RWPE1 (cell line): ENCODE measurements at regions not wholly inside any gene's neighbourhood (a gene's known extent, or its start where the extent isn't known, plus 50 kb on each side); places are given as distances from the start of the nearest gene placed in this dataset.

Experiments
- CTCF ChIA-PET: fragments of 350-600 bp; sonication (Branson Sonifier 250); formaldehyde crosslinking; extraction: SDS; loops from one replicate; lab custom pipeline; 2021; lab: Yijun Ruan, JAX
- POLR2A ChIA-PET: fragments of 400-600 bp; formaldehyde crosslinking; extraction: SDS; loops from one replicate; lab custom pipeline; 2020; ENCODE audit warnings: antibody characterized with exemption; ENCODE audit not compliant: low non-redundant PET; lab: Yijun Ruan, JAX
- DNase-seq: peaks from one replicate; pipeline ENCODE4 v3.0.0; 2012; ENCODE audit warnings: low spot score
- H3K27ac ChIP-seq: fragments of 450-650 bp; 2 replicates; pipeline ENCODE4 v1.5.1; 2017
- TF ChIP-seq, protein P1 (sequence below): fragments of 450-650 bp; conservative IDR thresholded peaks from 2 replicates; pipeline ENCODE4 v1.5.1; 2017; ENCODE audit warnings: low read depth, mild to moderate bottlenecking

GRCh38 chr20:48177058-48177457 lies 391.8 kb upstream of the SULF2 start:
- CTCF ChIA-PET: interaction anchor here (0.6 to 0.9 kb wide), 2 partner anchors 8 to 126 kb away, joined by 4 read pairs; no protein-coding TSS in a partner anchor
- TF ChIP-seq, protein P1, sequence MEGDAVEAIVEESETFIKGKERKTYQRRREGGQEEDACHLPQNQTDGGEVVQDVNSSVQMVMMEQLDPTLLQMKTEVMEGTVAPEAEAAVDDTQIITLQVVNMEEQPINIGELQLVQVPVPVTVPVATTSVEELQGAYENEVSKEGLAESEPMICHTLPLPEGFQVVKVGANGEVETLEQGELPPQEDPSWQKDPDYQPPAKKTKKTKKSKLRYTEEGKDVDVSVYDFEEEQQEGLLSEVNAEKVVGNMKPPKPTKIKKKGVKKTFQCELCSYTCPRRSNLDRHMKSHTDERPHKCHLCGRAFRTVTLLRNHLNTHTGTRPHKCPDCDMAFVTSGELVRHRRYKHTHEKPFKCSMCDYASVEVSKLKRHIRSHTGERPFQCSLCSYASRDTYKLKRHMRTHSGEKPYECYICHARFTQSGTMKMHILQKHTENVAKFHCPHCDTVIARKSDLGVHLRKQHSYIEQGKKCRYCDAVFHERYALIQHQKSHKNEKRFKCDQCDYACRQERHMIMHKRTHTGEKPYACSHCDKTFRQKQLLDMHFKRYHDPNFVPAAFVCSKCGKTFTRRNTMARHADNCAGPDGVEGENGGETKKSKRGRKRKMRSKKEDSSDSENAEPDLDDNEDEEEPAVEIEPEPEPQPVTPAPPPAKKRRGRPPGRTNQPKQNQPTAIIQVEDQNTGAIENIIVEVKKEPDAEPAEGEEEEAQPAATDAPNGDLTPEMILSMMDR: no peak
- POLR2A ChIA-PET: no interaction called here
- no peak for DNase-seq
- no peak overlapping the region for H3K27ac ChIP-seq

- no peak overlapping the region for H3K27ac ChIP-seq
- CTCF ChIA-PET: interaction anchor here (0.6 to 0.9 kb wide), 4 partner anchors 9 to 500 kb away, joined by 3 to 4 read pairs (median 4); no protein-coding TSS in a partner anchor
- TF ChIP-seq, protein P1: no peak
- POLR2A ChIA-PET: no interaction called here
- no peak for DNase-seq
Observed at GRCh38 chr20:48176139-48176538, 390.9 kb upstream of the SULF2 start.

GRCh38 chr20:48175261-48175660 lies 390.0 kb upstream of the SULF2 start:
- DNase-seq: no peak
- ChIA-PET POLR2A (no interaction called here), CTCF (interaction anchor here (0.6 kb wide), 1 partner anchor 501 kb away, joined by 3 read pairs; no protein-coding TSS in a partner anchor)
- no peak overlapping the region for H3K27ac ChIP-seq
- TF ChIP-seq, protein P1: no peak

GRCh38 chr20:48172357-48172702 lies 387.0 kb upstream of the SULF2 start:
- CTCF ChIA-PET: interaction anchor here (0.5 to 0.6 kb wide), 3 partner anchors 320 to 1474 kb away, joined by 3 to 6 read pairs (median 3); no protein-coding TSS in a partner anchor

GRCh38 chr20:48171626-48172356 lies 386.5 kb upstream of the SULF2 start:
- CTCF ChIA-PET: interaction anchor here (0.5 to 0.6 kb wide), 2 partner anchors 320 to 1473 kb away, joined by 3 to 6 read pairs; no protein-coding TSS in a partner anchor
- H3K27ac ChIP-seq: peak overlapping the region; percentile 58
- no peak for DNase-seq
- POLR2A ChIA-PET: no interaction called here
- TF ChIP-seq, protein P1: no peak

More at GRCh38 chr20:48172357-48172702, 387.0 kb upstream of the SULF2 start:
- H3K27ac ChIP-seq: peak overlapping the region; percentile 58; the same call in 1 of the 2 replicates
- POLR2A ChIA-PET: no interaction called here
- DNase-seq: no peak
- TF ChIP-seq, protein P1: no peak

GRCh38 chr20:48171071-48171470 lies 385.8 kb upstream of the SULF2 start:
- CTCF ChIA-PET: interaction anchor here (0.6 to 0.7 kb wide), 2 partner anchors 92 to 450 kb away, joined by 3 to 4 read pairs; no protein-coding TSS in a partner anchor
- DNase-seq: no peak
- H3K27ac ChIP-seq: peak overlapping the region; percentile 58
- POLR2A ChIA-PET: no interaction called here
- TF ChIP-seq, protein P1: no peak
